Bronchial epithelial cell (primary cell): ENCODE measurements at regions not wholly inside any gene's neighbourhood (a gene's known extent, or its start where the extent isn't known, plus 50 kb on each side); places are given as distances from the start of the nearest gene placed in this dataset.

Experiments
- DNase-seq: peaks from one replicate; pipeline ENCODE4 v3.0.0-alpha.2; 2010; ENCODE audit warnings: low read depth
- FAIRE-seq: peaks from 2 replicates; lab custom pipeline; 2011; peaks lifted over from hg19 to GRCh38; lab: Jason Lieb, UNC
- H3K27me3 ChIP-seq: 2 replicates; pipeline ENCODE4 v1.5.1; 2011; ENCODE audit warnings: low read length; ENCODE audit not compliant: control insufficient read depth, insufficient read depth
- H3K36me3 ChIP-seq: 2 replicates; pipeline ENCODE4 v1.5.1; 2011; ENCODE audit warnings: low read length; ENCODE audit not compliant: control insufficient read depth, insufficient read depth
- H3K4me3 ChIP-seq: 2 replicates; pipeline ENCODE4 v1.5.1; 2011; ENCODE audit warnings: mild to moderate bottlenecking, low read depth, low read length, control low read depth
- TF ChIP-seq, protein P1 (sequence below): IDR thresholded peaks from 2 replicates; pipeline ENCODE4 v1.5.1; 2011; ENCODE audit warnings: mild to moderate bottlenecking, moderate library complexity, low read length, control low read depth, inconsistent platforms; ENCODE audit not compliant: insufficient read depth, severe bottlenecking

DNA sequence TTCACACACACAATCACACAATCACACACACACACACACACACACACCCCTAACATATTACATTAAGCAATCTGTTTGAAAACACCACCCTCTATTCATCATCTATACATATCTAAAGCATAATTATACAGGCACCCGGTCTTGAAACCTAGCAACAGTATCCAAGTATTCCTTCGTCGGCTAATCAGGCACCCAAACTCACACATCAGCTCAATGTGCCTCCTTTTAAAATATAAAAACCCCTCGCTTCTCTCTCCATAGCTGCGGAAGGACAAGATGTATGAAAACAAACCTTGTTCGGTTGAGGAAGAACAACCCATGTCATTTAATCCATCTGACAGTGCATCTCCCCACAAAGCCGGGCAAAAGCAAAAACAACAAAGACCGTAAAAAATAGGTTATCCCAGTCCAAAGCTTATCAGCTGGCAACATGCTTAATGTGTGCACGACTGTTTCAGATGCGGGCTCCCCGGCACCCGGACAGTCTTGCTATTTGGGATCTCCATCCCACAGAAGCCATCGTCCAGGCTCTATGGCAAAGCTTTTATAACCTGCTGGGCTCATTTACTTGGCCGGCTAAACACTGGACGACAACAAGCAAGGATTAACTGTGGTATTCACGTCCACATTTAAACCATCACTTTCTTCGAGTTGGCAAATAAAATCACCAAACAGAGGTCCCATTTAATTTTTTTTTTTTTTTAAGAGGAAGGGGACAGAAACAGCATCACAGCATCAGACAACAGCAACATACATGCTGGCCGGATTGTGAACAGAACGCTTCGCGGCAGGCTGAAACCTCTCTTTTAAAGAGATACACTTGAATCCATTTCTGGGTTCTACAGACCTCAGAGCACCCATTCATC lies 365.5 kb downstream of the SHANK2 start:
- H3K36me3 ChIP-seq: no peaks in the 10 kb centered on the region
- no peak for FAIRE-seq
- DNase-seq: no peak

DNA sequence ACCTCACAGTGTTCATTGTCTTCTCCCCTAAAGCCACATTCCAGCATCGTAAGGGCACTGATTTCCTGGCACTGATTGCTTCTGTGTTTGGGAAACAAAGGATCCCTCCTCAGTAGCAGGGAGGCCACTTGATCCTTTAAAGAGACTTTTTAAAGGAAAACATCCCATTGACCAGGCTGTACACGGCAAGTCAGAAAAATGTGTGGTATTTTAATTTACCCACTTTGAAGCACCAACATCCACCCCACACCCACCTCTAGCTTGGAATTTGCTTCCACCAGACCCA lies 364.9 kb downstream of the SHANK2 start:
- Histone ChIP-seq H3K36me3 (no peaks in the 10 kb centered on the region), H3K27me3 (no peaks in the 10 kb centered on the region), H3K4me3 (no peak overlapping the region)
- TF ChIP-seq, protein P1, sequence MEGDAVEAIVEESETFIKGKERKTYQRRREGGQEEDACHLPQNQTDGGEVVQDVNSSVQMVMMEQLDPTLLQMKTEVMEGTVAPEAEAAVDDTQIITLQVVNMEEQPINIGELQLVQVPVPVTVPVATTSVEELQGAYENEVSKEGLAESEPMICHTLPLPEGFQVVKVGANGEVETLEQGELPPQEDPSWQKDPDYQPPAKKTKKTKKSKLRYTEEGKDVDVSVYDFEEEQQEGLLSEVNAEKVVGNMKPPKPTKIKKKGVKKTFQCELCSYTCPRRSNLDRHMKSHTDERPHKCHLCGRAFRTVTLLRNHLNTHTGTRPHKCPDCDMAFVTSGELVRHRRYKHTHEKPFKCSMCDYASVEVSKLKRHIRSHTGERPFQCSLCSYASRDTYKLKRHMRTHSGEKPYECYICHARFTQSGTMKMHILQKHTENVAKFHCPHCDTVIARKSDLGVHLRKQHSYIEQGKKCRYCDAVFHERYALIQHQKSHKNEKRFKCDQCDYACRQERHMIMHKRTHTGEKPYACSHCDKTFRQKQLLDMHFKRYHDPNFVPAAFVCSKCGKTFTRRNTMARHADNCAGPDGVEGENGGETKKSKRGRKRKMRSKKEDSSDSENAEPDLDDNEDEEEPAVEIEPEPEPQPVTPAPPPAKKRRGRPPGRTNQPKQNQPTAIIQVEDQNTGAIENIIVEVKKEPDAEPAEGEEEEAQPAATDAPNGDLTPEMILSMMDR: no peak
- no peak for FAIRE-seq
- DNase-seq: no peak

More for the DNA sequence above, 365.5 kb downstream of the SHANK2 start:
- Histone ChIP-seq H3K4me3 (no peak overlapping the region), H3K27me3 (no peaks in the 10 kb centered on the region)
- TF ChIP-seq, protein P1: no peak

DNA sequence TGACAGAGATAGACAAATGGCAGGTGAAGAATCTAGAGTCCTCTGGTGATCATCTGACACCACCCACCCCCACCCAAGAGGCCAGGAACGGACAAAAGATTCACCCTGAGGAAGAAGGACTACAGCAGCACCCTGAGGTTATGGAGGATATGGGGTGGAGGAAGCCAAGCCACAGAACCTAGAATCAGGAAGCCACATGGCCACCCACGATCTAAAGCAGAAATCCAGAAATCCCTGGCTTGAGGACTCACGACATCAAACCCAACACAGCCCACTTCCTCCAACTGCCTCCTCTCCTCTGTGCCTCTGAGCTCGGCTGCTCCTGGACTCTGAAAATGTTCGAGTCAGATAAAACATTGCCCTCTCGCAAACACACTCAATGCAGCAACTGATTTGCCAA lies 364.3 kb downstream of the SHANK2 start:
- no peak overlapping the region for H3K4me3 ChIP-seq
- no peak for DNase-seq
- TF ChIP-seq, protein P1: no peak
- no peaks in the 10 kb centered on the region for H3K27me3 ChIP-seq
- H3K36me3 ChIP-seq: no peaks in the 10 kb centered on the region
- no peak for FAIRE-seq

DNA sequence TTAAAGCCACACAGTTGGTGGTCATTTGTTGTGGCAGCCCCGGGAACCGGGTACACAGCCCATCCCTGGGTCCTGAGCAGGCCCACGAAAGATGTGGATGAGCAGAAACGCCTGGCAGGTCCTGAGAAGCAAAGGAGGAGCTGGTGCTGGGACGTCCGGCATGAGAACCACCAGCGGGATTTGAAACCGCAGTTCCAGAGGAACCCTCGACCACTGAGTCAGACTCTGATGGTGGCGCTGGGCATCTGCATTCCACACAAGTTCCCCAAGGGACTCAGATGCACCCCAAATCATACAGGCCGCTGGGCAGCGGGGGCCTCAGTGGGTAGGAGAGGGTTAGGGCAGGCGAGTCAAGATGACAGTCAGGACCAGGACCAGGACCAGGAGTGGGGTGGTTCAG lies 363.0 kb downstream of the SHANK2 start:
- no peak for DNase-seq
- no peaks in the 10 kb centered on the region for H3K27me3 ChIP-seq
- no peak overlapping the region for H3K4me3 ChIP-seq
- TF ChIP-seq, protein P1: no peak
- H3K36me3 ChIP-seq: no peaks in the 10 kb centered on the region
- no peak for FAIRE-seq

DNA sequence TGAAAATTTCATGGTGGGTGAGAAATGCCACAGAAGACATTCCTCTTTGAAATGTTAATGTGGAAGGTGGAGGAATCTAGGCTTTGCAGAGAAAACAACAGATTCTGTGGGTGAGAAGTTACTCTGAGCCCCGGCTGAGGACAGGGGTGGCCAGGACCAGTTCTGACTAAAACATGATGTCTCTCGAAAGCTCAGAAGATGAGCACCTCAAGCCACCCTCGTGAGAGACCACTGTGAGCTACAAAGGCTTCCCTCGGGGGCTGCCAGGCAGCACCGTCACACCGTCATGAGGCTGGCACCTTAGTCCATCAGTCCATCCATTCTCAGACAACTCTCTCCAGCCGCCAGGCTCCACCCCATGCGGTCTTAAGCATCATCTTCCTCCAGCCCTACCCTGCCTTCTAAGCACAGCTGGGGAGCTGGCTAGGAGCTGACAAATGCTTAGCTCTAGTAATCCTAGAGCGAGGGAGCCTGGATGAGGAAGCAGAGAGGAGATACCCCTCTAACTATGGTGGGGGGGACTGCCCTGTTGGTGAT lies 360.5 kb downstream of the SHANK2 start:
- DNase-seq (no peak), FAIRE-seq (no peak)
- Histone ChIP-seq H3K27me3 (no peaks in the 10 kb centered on the region), H3K36me3 (no peaks in the 10 kb centered on the region), H3K4me3 (no peak overlapping the region)
- TF ChIP-seq, protein P1: no peak
